OCI-LY7 (cell line): ENCODE measurements at regions not wholly inside any gene's neighbourhood (a gene's known extent, or its start where the extent isn't known, plus 50 kb on each side); places are given as distances from the start of the nearest gene placed in this dataset.

Experiments
- EZH2phosphoT487 ChIP-seq: fragments of 200-600 bp; sonication (generic); IDR thresholded peaks from 2 replicates; pipeline ENCODE4 v1.6.1; 2018; ENCODE audit warnings: low read depth, borderline replicate concordance, mild to moderate bottlenecking, mixed run types, antibody characterized with exemption, low read length, moderate library complexity, mixed read lengths
- TF ChIP-seq, protein P1 (sequence below): fragments of 200-600 bp; sonication (generic); conservative IDR thresholded peaks from 2 replicates; pipeline ENCODE4 v1.5.1; 2014; ENCODE audit warnings: mild to moderate bottlenecking, antibody characterized with exemption, low read length, moderate library complexity, mixed read lengths

DNA sequence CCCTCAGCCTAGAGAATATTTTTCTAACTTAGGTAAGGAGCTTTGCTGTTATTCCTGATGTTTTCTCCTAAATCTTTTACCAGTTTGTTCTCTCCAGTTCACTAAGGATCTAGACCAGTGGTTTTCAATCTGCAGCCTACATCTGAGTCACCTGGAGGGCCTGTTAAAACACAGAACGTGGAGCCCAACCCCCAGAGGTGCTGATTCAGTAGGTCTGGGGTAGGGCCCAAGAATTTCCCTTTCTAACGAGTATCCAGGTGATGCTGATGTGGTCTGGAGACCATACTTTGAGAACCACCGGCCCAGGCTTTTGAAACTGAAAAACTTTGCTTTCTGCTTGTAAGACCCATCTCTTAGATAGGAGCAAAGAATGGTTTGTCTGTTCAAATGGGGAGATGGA lies 51.2 kb upstream of the KMT2E start:
- TF ChIP-seq, protein P1, sequence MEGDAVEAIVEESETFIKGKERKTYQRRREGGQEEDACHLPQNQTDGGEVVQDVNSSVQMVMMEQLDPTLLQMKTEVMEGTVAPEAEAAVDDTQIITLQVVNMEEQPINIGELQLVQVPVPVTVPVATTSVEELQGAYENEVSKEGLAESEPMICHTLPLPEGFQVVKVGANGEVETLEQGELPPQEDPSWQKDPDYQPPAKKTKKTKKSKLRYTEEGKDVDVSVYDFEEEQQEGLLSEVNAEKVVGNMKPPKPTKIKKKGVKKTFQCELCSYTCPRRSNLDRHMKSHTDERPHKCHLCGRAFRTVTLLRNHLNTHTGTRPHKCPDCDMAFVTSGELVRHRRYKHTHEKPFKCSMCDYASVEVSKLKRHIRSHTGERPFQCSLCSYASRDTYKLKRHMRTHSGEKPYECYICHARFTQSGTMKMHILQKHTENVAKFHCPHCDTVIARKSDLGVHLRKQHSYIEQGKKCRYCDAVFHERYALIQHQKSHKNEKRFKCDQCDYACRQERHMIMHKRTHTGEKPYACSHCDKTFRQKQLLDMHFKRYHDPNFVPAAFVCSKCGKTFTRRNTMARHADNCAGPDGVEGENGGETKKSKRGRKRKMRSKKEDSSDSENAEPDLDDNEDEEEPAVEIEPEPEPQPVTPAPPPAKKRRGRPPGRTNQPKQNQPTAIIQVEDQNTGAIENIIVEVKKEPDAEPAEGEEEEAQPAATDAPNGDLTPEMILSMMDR, result no peak
- no peak for TF ChIP-seq EZH2phosphoT487
